ENCODE measurements at regions not wholly inside any gene's neighbourhood (a gene's known extent, or its start where the extent isn't known, plus 50 kb on each side); places are given as distances from the start of the nearest gene placed in this dataset.

DNA sequence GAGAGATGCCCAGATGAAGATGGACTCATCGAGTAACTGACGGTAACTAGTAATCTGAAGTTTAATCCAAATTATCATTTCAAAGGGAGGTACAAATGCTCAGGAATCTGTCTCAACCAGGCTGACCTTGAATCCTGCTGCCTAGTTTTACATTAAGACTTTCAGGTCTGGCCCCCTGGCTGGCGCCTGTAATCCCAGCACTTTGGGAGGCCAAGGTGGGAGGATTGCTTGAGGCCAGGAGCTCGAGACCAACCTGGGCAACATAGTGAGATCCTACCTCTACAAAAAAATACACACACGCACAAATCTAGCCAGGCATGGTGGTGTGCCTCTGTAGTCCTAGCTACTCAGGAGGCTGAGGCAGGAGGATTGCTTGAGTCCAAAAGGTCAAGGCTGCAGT is 95.7 kb upstream of the AKT3 start:
- FAIRE-seq = no peak
- DNase-seq (ENCODE audit: insufficient read length, low spot score) = no peak
- TF ChIP-seq, protein P1, sequence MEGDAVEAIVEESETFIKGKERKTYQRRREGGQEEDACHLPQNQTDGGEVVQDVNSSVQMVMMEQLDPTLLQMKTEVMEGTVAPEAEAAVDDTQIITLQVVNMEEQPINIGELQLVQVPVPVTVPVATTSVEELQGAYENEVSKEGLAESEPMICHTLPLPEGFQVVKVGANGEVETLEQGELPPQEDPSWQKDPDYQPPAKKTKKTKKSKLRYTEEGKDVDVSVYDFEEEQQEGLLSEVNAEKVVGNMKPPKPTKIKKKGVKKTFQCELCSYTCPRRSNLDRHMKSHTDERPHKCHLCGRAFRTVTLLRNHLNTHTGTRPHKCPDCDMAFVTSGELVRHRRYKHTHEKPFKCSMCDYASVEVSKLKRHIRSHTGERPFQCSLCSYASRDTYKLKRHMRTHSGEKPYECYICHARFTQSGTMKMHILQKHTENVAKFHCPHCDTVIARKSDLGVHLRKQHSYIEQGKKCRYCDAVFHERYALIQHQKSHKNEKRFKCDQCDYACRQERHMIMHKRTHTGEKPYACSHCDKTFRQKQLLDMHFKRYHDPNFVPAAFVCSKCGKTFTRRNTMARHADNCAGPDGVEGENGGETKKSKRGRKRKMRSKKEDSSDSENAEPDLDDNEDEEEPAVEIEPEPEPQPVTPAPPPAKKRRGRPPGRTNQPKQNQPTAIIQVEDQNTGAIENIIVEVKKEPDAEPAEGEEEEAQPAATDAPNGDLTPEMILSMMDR (IDR thresholded peaks at IDR 0.05; ENCODE audit: insufficient read depth, missing control alignments) = no peak

DNA sequence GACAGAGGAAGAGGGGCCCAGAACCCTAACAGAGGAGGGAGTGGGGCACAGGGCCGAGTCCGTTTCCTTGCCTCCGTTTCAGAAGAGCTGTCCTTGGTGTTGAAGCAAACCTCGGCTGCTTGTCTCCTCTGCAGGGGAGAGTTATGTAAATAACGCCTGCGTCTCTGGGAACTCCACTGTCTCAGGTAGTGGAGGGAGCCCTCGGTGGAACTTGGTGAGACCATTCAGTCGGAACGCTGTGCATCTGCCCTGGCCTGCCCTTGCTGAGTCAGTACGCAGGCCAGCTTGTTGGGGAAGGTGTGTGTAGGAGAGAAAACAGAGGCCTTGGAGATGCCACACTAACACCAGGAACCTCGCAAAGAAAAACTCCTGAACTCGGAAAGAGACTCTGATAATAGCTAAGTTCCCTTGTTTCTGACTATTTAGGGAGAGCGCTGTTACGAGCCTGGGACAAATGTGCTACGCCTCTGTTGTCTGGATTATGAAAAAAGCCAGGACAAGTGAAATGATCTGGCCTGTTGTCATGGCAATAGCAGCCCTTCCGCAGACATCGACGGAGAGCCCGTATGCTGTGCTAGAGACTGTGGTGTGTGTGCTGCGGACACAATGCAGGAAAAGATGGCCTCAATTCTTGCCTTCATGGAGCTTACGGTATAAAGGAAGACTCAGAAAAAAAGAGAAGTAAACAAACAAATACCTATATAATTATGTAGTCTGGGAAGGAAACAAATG is 94.6 kb upstream of the AKT3 start:
- TF ChIP-seq, protein P1 (IDR thresholded peaks at IDR 0.05; ENCODE audit: insufficient read depth, missing control alignments) = no peak
- DNase-seq (ENCODE audit: insufficient read length, low spot score) = no peak
- no peak for FAIRE-seq

DNA sequence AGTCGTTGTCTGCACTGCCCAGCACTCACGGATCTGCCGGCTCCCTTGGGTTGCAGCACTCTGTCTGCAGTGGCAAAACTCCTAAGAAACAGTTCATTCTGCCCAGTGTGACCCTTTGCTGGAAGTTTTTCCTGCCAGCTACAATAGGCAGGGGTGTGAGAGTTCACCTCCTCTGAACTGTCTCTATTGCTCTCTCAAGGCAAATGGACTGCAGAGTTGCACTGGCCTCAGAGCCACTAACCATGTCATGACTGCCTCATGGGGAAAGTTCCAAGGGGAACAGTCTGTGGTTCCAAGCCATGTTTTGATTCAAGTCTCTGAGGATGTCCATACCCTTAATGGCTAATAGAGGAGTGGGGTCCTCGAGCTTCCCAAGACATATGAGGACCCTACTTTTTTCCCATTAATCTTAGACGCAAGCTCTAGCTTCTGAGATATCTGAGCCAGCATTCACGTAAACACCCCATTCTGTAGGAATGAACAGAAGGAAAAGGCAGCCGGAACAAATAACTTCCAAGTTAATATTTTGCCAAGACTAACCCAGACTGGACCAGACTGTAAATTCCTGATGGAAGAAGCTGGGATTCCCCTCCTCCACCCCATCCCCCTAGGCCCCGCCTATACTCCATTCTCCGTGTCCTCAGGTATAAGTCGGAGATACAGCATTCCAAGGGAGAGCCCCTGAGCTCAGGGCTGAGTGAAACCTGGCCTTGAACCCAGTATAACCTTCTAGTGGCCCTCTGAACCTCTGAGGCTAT is 93.8 kb upstream of the AKT3 start:
- TF ChIP-seq, protein P1 (IDR thresholded peaks at IDR 0.05; ENCODE audit: insufficient read depth, missing control alignments) = no peak
- DNase-seq (ENCODE audit: insufficient read length, low spot score) (no peak), FAIRE-seq (no peak)

DNA sequence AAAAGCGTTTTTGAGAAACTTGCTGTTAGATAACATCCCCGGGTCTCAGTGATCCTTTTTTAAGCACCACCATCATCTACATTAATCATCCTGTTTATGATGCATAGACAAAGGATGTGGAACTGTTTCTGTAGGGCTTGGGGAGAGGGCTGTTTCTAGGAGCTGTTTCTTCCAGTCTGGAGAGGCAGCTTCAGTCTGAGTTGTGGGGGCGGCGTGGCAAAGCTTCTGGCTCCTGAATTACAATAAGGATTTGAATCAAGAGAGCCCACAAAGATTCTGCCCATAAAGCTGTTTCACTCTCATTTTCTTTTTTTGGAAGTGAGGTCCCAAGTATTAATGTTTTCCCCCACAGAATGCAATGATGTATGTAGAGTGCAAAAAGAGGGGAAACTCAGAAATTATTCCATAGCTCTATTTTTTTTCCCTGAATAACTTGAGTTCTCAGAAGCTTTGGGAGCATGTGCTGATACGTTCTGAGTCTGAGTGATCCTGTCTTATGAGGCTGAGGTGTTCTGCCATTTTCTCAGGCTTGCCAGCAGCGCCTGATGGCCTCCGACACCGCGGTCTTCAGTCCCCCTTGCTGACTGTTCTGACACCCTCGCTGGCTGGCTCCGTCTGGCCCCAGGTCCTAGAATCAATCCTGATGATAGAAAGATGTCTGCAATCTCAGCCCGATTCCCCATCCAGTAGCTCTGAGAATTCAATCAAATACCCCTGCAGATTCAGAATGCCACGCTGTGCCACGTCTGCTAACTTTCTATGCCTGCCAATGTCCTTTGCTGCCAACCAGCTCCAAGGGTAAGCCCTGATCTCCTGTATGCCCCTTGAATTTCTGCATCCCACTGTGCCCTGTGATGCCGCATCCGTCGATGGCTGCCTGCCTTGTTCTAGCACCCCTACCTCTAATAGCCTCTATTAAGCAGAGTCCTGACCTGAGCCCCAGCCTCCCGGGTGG is 92.4 kb upstream of the AKT3 start:
- TF ChIP-seq, protein P1 (IDR thresholded peaks at IDR 0.05; ENCODE audit: insufficient read depth, missing control alignments) = no peak
- FAIRE-seq (no peak), DNase-seq (ENCODE audit: insufficient read length, low spot score) (no peak)

DNA sequence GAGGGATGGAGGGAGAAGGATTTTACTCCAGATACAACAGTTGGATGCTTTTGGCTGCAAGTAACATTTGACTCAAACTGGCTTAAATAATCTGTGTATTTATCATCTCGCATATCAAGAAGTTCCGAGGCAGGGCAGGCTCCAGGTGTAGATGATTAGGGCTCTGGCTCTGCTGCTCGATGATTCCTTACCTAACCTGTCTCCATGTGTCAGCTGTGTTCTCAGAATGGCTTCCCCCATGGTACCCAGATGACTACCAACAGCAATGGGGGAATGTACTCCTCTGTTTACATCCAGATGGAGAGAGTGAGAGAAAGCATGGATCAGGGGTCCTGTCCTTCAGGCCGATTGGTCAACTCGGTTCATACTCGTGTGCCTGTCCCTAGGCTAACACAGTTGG is 90.4 kb upstream of the AKT3 start:
- TF ChIP-seq, protein P1 (IDR thresholded peaks at IDR 0.05; ENCODE audit: insufficient read depth, missing control alignments) = no peak
- DNase-seq (ENCODE audit: insufficient read length, low spot score) (no peak), FAIRE-seq (no peak)

DNA sequence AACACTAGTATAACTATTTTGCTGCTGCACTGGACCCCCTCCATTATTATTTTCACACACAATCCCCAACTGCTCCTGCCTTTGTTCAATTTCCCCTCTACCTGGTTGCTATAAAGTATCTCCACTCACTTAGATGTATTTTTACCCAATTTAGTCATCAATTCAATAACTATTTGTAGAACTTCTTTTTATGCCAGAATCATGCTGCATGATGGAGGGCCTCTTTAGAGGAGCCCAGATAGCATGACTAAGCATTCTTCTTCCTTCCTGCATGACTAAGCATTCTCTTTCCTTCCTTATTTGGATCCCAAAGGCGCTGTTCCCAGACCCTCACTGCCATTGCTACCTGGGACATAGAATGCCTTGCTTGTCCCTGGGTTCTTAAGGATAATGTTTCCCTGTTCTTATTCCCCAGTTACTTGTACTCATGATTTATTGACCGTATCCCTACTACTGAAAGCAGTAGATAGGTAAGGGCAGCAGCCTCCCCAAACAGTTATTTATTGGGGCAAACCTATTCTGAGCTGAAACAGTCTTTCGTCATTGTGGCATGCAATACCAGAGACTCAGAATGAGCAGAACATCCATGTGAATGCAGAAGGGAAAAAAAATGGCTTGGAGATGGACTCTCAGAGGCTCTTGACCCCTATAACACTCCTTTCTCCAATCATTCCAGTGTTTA is 89.3 kb upstream of the AKT3 start:
- TF ChIP-seq, protein P1 (IDR thresholded peaks at IDR 0.05; ENCODE audit: insufficient read depth, missing control alignments) = no peak
- DNase-seq (ENCODE audit: insufficient read length, low spot score) = no peak
- no peak for FAIRE-seq

Data from D721Med (cell line).